ENCODE measurements at regions not wholly inside any gene's neighbourhood (a gene's known extent, or its start where the extent isn't known, plus 50 kb on each side); places are given as distances from the start of the nearest gene placed in this dataset.

GRCh38 chr4:96431094-96431493, 591.2 kb downstream of the PDHA2 start:
- ChIA-PET POLR2A (no interaction called here), SMC1A (ENCODE audit: uncharacterized antibody, unreplicated experiment) (interaction anchor here (0.5 kb wide), 1 partner anchor 722 kb away, joined by 3 read pairs; no protein-coding TSS in a partner anchor), RAD21 (ENCODE audit: unreplicated experiment) (no interaction called here), CTCF (no interaction called here)
- Histone ChIP-seq H3K9ac (ENCODE audit: control insufficient read depth, insufficient read depth, low read length) (no peak overlapping the region), H3K4me3 (no peak overlapping the region), H2AFZ (ENCODE audit: control insufficient read depth, low read depth, low read length) (no peak overlapping the region), H3K4me2 (ENCODE audit: control insufficient read depth, insufficient read depth) (no peak overlapping the region), H4K20me1 (ENCODE audit: control insufficient read depth, insufficient read depth) (no peaks in the 10 kb centered on the region), H3K79me2 (ENCODE audit: control insufficient read depth, insufficient read depth, low read length) (no peaks in the 10 kb centered on the region), H3K4me1 (ENCODE audit: control insufficient read depth, insufficient read depth, low read length) (no peaks in the 10 kb centered on the region), H3K27ac (ENCODE audit: control insufficient read depth, insufficient read depth) (no peak overlapping the region), H3K9me3 (replicated peaks; ENCODE audit: control insufficient read depth, insufficient read depth, low read length) (no peaks in the 10 kb centered on the region), H3K27me3 (replicated peaks in 1 of 2; ENCODE audit: control insufficient read depth in 2 of 2, insufficient read depth in 2 of 2, low read length in 1 of 2) (no peaks in the 10 kb centered on the region), H3K36me3 (ENCODE audit: control insufficient read depth in 2 of 2, insufficient read depth in 2 of 2, low read length in 1 of 2) (no peaks in the 10 kb centered on the region)
- ATAC-seq (no peak), FAIRE-seq (no peak), DNase-seq (ENCODE audit: low read depth, low spot score) (no peak)
- BruUV-seq (replicated peaks): no TSS peak
- intact Hi-C loops (cut with micrococcal nuclease; ENCODE audit: unreplicated experiment) (no loop called here), in situ Hi-C loops (cut with MboI) (no loop called here)
- WGBS (ENCODE audit: insufficient coverage, insufficient replicate concordance, low lambda C conversion rate, missing lambda C conversion rate): 75% methylated on average over 2 of the region's 2 CpGs
- no peak for TF ChIP-seq ZBTB11 (CRISPR knock-in tag; IDR thresholded peaks at IDR 0.05)
- no peak for TF ChIP-seq RAD51 (IDR thresholded peaks at IDR 0.05)
- TF ChIP-seq CHD4 (IDR thresholded peaks at IDR 0.05): no peak
- no peak for TF ChIP-seq LARP7 (IDR thresholded peaks at IDR 0.05)
- no peak for TF ChIP-seq CREB1 (IDR thresholded peaks at IDR 0.05; ENCODE audit: low read depth)
- no peak for TF ChIP-seq PML (IDR thresholded peaks at IDR 0.05; ENCODE audit: low read length)
- no peak for TF ChIP-seq E2F4 (IDR thresholded peaks at IDR 0.05; ENCODE audit: low read depth, low read length)
- TF ChIP-seq PRDM15 (CRISPR knock-in tag; IDR thresholded peaks at IDR 0.05): no peak
- no peak for TF ChIP-seq RFX5 (IDR thresholded peaks at IDR 0.05; ENCODE audit: low read depth, low read length)
- TF ChIP-seq CBFB (IDR thresholded peaks at IDR 0.05; ENCODE audit: low read depth): no peak
- TF ChIP-seq RUNX3 (IDR thresholded peaks at IDR 0.05; ENCODE audit: low read length): no peak
- no peak for TF ChIP-seq YBX1 (IDR thresholded peaks at IDR 0.05)
- TF ChIP-seq, protein P1, sequence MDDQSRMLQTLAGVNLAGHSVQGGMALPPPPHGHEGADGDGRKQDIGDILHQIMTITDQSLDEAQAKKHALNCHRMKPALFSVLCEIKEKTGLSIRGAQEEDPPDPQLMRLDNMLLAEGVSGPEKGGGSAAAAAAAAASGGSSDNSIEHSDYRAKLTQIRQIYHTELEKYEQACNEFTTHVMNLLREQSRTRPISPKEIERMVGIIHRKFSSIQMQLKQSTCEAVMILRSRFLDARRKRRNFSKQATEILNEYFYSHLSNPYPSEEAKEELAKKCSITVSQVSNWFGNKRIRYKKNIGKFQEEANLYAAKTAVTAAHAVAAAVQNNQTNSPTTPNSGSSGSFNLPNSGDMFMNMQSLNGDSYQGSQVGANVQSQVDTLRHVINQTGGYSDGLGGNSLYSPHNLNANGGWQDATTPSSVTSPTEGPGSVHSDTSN (IDR thresholded peaks at IDR 0.05; ENCODE audit: insufficient replicate concordance, low read depth, low read length): no peak
- TF ChIP-seq BMI1 (IDR thresholded peaks at IDR 0.05; ENCODE audit: borderline replicate concordance): no peak
- no peak for TF ChIP-seq YY1 (IDR thresholded peaks at IDR 0.05; ENCODE audit: low read depth, low read length)
- TF ChIP-seq, protein P2, sequence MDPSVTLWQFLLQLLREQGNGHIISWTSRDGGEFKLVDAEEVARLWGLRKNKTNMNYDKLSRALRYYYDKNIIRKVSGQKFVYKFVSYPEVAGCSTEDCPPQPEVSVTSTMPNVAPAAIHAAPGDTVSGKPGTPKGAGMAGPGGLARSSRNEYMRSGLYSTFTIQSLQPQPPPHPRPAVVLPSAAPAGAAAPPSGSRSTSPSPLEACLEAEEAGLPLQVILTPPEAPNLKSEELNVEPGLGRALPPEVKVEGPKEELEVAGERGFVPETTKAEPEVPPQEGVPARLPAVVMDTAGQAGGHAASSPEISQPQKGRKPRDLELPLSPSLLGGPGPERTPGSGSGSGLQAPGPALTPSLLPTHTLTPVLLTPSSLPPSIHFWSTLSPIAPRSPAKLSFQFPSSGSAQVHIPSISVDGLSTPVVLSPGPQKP (IDR thresholded peaks at IDR 0.05; ENCODE audit: low read depth, low read length): no peak
- no peak for TF ChIP-seq SIN3A (IDR thresholded peaks at IDR 0.05; ENCODE audit: low read depth, low read length)

All from GM12878 (cell line).